NCI-H526 (cell line): ENCODE measurements at regions not wholly inside any gene's neighbourhood (a gene's known extent, or its start where the extent isn't known, plus 50 kb on each side); places are given as distances from the start of the nearest gene placed in this dataset.

Experiments used
- DNase-seq, 2 experiments: peaks; one replicate each; lab custom pipeline; 2025; lab: John Stamatoyannopoulos, UW

DNA sequence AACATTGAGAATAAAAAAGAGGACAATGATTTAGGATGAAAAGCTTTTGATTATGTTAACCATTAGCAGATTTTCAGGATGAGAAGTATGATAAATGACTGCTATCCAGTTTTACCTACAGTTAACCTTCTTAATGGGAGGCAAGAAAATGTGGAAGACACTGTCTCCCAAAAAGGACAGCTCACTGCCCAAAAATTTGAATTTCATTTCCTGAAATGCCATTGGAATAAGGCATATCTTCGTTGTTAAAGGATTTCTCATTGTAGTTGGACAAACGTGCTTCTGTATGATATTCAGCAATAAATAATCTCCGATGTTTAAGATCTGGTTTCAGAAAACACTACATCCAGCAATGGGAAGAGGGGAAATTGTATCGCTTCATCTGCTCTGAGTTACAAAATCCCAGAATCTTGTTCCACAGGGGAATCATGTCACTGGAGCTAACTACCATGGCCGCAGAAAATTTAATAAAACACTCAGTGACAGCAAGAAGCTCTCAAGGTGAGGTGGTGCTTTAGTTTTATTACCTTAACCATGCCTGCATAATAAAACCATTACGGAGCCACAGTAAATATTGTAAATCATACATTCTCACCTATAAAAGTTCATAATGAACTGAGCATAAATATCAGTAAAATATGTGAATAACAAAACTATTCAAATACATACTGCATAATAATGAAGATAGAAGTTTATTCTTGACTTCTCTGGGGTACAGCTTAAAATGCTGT, 552.3 kb downstream of the PCDH7 start:
- no peak for DNase-seq

DNA sequence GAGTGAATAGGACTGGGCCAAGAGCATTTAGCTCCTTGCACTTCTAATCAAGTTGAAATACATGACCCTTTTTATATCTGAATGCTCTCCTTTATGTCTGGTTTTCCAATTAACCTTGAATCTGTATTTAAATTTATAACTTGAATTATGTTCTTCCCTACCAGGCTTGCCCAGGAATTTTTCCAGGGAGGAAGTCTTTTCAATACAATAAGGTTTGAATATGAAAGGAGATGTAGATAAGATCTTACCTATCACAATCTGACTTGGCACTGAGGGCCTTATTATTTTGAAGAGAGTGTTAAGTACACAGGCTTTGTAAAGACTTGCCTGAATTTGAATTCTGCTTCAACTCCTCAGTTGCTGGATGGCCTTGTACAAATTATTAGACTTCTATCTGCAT, 555.7 kb downstream of the PCDH7 start:
- no peak for DNase-seq

GRCh38 chr4:31283679-31284078, 563.5 kb downstream of the PCDH7 start:
- DNase-seq: no peak

- DNase-seq: no peak
These were observed 570.7 kb downstream of the PCDH7 start for GRCh38 chr4:31290836-31291235.

GRCh38 chr4:31291238-31291637, 571.1 kb downstream of the PCDH7 start:
- peak in 1 of 2 experiments; percentile 4 for DNase-seq

GRCh38 chr4:31294655-31295480, 574.7 kb downstream of the PCDH7 start:
- DNase-seq: no peak

DNA sequence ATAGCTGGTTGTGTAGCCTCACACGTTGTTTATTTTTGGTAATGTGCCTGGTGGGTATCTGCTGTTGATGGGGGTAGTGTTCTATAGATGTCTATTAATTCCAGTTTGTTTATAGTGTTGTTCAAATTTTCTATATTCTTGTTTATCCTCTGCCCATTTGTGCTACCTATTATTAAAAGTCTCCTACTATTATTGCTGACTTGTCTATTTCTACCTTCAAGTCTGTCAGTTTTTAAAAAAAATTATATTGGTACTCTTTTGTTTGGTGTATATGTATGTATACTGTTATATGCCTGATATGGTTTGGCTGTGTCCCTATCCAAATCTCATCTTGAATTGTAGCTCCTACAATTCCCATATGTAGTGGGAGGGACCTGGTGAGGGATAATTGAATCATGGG, 578.6 kb downstream of the PCDH7 start:
- no peak for DNase-seq

- no peak for DNase-seq
These were observed 586.9 kb downstream of the PCDH7 start for GRCh38 chr4:31307029-31307428.

DNA sequence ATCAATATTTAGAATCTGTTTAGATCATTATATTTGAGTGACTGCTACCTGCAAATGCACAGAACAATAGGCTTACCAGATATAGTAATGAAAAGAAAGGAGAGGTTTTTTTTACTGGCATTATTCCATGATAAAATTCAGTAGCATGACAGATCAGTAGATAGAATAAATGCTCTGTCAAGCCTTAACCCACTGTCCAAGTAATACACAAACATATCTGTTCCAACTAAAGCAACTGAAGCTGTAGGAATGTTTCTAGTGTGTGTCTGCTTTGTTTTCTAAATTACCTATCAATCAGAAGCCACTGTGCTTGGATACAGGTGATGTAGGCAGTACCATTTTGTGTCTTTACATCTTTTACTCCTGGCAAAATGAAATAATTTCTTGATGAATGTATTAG, 604.6 kb downstream of the PCDH7 start:
- no peak for DNase-seq

DNA sequence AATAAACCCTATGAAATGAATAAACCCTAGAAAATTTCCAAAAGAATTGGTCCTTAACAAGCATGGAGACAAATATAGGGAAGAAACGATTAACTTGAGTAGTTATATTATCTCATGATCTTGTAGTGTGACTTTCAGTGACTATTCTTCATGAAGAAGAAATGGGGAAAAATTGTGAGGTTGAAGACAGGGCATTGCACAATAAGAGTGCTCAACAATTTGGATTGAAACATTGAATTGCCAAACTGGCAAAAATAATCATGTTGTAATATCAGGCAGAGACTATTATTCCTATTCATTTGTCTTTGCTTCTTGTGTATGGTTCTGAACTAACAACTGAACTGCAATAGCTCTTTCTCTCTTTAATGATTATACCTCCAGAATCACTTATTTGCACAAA, 605.1 kb downstream of the PCDH7 start:
- DNase-seq: no peak

GRCh38 chr4:31327031-31327430, 606.9 kb downstream of the PCDH7 start:
- no peak for DNase-seq

- no peak for DNase-seq
These were observed 608.8 kb downstream of the PCDH7 start for GRCh38 chr4:31328932-31329331.

- DNase-seq: no peak
These were observed 614.1 kb downstream of the PCDH7 start for GRCh38 chr4:31334086-31334910.

DNA sequence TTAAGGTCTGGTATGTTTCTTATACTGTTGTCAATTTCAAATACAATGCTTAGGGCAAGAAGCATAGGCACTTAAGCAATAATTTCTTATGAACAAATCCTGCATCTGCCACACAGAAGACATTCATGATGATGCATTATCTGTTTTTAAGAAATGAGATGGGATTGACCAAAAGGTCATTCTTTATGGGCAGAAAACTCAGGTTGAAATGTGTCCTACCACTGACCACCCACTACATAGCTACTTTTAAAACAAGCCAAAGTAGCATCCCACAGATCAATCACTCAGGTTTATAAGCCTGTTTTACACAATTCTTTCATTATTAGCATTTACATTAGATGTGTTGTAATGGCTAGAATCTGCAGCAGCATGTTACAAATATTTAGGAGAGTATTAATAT, 617.8 kb downstream of the PCDH7 start:
- DNase-seq: no peak

- DNase-seq: no peak
These were observed 621.6 kb downstream of the PCDH7 start for GRCh38 chr4:31341601-31342359.

DNA sequence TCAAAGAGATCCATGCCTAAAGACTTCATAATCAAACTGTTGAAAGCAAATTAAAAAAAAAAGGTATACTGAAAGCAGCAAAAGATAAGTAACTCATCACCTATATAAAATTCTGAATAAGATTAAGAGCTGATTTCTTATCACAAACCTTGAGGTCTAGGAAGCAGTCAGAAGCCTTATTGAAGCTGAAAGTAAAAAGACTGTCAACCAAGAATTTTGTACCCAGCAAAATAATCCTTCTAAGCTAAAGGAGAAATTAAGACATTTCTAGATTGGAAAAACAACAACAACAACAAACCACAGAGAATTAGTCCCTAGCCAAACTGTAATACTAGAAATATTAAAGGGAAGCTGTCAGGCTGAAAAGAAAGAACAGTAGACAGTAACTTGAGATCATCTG, 622.9 kb downstream of the PCDH7 start:
- no peak for DNase-seq

GRCh38 chr4:31349907-31350306, 629.7 kb downstream of the PCDH7 start:
- DNase-seq: no peak

GRCh38 chr4:31351695-31352094, 631.5 kb downstream of the PCDH7 start:
- no peak for DNase-seq

- DNase-seq: no peak
These were observed 636.7 kb downstream of the PCDH7 start for GRCh38 chr4:31356839-31357238.

GRCh38 chr4:31360786-31361185, 640.6 kb downstream of the PCDH7 start:
- DNase-seq: no peak

DNA sequence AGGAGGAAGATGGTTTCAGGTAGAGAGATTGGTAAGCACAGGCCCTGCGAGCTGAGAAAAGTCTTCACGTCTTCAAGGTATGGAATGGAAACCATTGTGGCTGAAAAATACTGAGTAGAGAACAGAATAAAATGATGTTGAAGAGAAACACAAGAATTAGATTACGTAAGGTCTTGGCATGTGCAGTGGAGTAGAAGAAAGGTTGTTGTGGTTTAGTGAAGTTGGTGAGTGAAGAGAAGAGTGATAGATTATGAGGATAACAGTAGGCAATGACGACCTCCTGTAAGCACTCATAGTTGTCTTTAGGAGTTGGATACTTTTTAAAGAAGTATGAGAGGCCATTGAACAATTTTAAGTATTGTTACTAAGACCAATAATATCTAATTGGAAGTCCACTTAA, 642.6 kb downstream of the PCDH7 start:
- no peak for DNase-seq
